ENCODE measurements at regions not wholly inside any gene's neighbourhood (a gene's known extent, or its start where the extent isn't known, plus 50 kb on each side); places are given as distances from the start of the nearest gene placed in this dataset.
"Not testable (repeated sequence)": the region's sequence is repeated elsewhere in the genome, so short reads cannot be mapped to it uniquely, and the experiment has no call there.

DNA sequence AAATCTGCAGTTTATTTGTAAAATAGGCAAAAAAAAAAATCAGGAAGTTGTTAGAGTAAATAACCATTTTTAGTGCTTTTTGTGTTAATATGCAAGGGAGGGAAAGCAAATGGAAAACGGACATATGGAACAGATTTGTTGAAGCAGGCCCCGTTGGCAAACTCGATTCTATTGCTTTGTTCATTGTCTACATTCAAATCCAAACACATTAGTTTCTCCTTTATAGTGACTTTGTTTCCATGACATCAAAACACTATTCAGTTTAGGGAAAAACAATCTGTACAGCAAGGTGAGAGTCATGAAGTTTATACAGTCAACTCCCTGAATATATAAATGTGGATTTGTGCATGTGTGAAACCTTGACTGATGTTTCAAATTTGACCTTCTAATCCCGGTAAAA lies 142.2 kb downstream of the FAM47A start:
- DNase-seq (ENCODE audit: low read depth in 4 of 4, low spot score in 2 of 4), result no peak

DNA sequence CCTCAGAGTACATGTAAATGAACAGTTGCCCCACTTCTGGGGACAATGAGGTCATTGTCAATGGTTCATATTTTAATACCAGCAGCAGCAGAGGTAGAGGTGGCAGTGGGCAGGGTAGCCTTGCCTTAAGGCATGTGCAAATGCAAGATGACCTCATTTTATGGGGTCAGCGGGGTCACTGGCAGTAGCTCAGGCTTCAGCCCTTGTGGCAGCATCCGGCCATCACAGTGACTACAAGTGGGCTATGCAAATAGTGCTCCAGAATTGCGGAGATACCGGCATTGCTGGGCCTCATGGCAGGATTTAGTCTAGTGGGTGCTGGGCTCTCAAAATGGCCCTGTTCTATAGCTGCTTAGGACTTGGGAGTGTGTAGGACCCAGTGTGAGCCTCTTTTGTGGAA lies 144.7 kb downstream of the FAM47A start:
- no peak for DNase-seq (ENCODE audit: low read depth in 4 of 4, low spot score in 2 of 4)

DNA sequence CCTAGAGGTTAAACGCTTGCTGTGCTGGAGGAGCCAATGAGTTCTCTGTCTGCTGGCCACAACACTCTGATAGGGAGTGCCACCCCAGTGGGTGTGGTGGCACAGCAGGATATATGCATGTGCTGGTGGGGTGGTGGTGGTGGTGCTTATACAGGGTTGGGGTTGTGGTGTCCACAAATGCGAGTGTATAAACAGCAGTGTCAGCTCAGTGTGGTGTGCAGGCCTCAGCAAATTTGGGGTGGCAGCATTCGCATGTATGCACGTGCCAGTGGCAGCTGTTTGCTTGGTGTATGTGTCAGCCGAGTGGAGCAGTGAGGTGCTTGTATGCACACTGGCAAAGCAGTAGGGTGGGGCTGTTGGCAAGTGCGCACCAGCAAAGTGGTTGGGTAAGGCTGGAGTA lies 157.4 kb downstream of the FAM47A start:
- no peak for DNase-seq (ENCODE audit: low read depth in 4 of 4, low spot score in 2 of 4)

DNA sequence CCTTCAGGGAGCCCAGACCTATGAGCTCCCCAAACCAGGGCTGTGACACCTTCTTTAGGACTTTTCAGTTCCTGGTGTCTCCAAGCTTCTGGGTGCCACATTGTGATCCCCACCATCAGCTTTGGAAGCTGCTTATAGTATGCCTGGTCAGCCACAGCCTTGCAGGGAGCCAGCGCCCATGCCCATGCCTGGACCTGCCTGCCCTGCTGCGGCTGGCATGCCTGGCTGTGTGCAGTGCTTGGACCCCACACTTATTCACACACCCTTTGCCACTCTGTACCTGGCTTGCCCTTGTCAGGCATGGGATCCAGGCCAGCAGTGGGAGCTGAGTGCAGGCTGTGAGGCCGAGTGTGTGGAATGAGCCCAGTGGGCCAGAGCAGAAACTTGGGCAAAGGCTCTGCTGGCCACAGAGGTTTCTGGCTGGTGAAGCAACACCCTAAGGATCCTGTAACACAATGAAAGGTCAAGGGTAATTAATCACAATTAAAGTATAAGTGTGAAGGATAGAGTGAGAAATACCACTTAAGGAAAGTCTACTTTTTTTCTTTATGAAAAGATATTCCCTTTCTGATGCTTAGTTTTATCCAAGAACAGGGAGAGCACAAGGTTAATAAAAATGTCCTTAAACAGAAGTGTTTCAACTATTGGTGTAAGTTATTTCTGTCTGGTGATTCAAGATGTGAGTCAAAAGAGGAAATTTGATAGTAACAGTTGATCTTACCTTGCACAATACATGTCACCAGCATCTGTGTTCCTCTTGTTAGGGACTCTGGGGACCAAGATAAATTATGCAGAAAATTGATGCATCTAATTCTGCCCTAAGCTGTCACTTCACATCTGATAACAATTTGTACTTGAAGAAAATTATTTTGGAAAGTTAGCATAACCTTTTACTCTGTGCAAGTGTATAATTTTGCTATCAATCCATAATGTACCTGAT lies 161.8 kb downstream of the FAM47A start:
- no peak for DNase-seq (ENCODE audit: low read depth in 4 of 4, low spot score in 2 of 4)

DNA sequence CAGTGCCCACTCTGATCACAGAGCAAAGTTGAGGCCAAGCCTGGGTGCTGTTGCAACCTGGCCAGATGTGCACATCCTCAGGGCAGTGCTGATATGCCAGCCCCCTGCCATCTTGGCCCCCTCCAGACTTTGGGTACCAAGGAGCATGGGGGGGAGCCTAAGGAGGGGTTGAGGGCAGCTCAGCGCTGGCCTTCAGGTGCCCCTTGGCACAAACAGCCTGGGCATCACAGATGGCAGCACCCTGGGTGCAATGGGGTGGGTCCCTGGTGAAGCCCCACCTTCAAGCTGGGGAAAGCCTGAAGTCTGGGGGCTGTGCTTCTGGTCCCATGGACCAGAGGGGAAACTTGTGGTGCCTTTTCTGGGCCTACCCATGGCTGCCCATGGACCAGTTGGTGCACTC lies 163.0 kb downstream of the FAM47A start:
- DNase-seq (ENCODE audit: low read depth in 4 of 4, low spot score in 2 of 4), result no peak

DNA sequence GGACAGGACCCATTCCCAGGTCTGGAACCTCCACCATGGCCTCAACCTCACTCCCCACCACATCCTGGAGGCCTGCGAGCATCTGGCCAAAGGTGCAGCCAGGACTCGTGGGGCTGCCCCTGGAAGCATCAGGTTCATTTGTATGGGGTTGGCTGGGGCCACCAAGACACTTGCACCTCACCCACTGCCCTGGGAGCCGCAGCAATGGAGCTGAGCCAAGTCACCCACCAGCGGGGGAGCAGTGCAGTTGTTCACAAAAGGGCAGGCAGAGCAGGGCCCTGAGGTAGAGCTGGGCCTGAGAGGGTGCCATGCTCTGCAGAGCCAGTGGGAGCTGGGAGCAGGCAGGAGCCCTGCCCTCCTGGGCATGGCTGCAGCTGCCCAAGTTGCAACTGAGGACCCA lies 163.5 kb downstream of the FAM47A start:
- DNase-seq (ENCODE audit: low read depth in 4 of 4, low spot score in 2 of 4), result no peak

DNA sequence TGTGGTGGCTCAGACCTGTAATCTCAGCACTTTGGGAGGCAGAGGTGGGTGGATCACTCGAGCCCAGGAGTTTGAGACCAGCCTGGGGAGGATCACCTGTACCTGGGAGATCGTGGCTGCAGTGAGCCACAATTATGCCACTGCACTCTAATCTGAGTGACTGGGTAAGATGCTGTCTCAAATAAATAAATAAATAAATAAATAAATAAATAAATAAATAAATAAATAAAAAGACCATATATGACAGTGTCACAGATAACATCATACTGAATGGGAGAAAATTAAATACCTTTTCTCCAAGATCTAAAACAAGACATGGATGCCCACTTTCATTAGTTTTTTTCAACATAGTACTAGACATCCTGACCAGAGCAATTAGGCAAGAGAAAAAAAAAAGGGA lies 182.8 kb downstream of the FAM47A start:
- DNase-seq (ENCODE audit: low read depth in 4 of 4, low spot score in 2 of 4), result no peak

DNA sequence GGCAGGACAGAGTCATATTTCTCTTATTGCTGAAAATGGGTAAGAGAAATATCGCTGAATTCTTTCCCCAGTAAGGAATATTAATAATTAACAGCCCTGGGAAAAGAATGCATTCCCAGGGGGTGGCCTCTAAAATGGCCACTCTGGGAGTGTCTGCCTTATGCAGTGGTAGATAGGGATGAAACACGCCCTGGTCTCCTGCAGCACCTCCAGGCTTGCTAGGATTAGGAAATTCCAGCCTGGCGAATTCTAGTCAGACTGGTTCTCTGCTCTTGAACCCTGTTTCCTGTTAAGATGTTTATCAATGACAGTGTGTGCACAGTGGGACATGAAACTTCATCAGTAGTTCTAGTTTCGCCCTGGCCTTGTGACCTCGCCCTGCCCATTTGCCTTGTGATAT lies 205.9 kb downstream of the FAM47A start:
- not testable (repeated sequence) for DNase-seq (ENCODE audit: low read depth in 4 of 4, low spot score in 2 of 4)

DNA sequence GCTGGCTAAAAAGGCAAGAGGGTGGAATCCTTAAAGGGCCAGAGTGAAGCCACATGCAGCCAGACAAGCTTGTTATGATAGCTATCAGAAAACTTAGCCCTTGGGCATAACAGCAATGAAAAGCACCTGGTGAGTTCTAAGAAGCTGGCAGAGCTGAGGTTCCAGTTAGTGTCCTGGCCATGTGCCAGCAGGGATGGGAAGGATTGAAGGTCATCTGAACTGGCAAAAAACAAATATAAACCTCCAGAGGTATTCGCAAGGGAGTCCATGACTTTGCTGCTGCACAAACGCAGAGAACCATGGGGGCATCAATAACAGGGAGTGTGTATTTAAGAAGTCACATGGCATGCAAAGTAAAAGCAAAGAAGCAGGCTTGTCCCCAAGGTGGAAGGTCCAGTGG lies 208.9 kb downstream of the FAM47A start:
- DNase-seq (ENCODE audit: low read depth in 4 of 4, low spot score in 2 of 4), result no peak

DNA sequence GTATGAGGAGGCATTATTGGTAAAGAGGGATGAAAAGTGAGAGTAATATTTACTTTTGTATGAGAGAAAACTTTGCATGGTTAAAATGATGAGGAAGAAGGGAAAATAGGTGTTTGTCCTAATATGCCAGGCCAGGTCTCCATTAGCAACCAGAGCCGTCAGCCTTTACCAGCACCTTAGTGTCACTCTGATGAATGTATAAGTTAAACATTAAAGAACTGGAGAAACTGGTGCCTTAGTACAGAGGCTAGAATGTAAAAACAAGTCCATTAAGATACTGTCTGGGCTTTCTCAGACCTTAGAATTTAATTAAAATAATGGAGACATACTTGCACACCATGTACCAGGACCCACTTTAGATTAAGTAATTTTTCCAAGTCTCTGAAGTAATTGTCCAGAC lies 222.3 kb downstream of the FAM47A start:
- DNase-seq (ENCODE audit: low read depth in 4 of 4, low spot score in 2 of 4), result peak in 1 of 4 donors; percentile 4

DNA sequence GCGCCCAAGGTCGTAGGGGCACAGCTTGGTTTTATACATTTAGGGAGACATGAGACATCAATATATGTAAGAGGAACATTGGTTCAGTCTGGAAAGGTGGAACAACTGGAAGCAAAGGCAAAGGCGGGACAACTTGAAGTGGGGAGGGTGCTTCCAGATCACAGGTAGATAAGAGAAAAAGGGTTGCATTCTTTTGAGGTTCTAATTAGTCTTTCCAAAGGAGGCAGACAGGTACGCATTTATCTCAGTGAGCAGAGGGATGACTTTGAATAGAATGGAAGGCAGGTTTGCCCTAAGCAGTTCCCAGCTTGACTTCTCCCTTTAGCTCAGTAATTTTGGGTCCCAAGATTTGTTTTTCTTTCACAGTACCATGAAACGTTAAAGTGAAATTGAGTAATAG lies 223.2 kb downstream of the FAM47A start:
- DNase-seq (ENCODE audit: low read depth in 4 of 4, low spot score in 2 of 4), result no peak

DNA sequence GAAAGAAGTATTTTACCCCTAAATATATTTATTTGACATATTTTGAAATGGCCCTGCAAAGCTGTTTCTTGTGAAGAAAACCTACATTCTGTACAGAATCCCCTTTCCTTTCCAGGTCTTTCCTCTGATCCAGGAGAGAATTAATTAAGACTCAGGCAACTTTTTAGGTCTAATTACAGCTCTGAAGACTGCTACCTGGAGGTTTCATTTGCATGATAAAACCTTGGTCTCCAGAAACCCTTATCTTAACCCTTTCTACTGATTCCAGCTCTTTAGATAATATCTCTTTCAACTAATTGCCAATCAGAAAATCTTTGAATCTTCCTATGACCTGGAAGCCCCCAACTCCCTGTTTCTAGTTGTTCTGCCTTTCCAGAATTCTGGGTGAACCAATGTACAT lies 224.0 kb downstream of the FAM47A start:
- DNase-seq (ENCODE audit: low read depth in 4 of 4, low spot score in 2 of 4), result no peak

DNA sequence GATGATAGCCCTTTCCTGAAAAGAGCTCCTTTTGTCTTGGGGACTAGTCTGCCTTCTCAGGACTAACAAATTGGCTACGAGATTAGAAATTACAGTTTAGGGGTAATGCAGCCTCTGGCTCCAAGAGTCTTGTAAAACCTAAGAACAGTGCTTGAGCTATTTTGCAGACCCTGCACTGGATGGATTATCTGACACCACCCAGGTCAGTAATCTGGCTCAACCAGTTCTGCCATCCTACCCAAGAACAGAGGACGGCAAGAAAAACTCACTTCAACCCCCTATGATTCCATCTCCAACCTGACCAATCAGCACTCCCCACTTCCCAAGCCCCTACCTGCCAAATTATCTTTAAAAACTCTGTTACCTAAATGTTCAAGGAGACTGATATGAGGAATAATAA lies 225.1 kb downstream of the FAM47A start:
- no peak for DNase-seq (ENCODE audit: low read depth in 4 of 4, low spot score in 2 of 4)

DNA sequence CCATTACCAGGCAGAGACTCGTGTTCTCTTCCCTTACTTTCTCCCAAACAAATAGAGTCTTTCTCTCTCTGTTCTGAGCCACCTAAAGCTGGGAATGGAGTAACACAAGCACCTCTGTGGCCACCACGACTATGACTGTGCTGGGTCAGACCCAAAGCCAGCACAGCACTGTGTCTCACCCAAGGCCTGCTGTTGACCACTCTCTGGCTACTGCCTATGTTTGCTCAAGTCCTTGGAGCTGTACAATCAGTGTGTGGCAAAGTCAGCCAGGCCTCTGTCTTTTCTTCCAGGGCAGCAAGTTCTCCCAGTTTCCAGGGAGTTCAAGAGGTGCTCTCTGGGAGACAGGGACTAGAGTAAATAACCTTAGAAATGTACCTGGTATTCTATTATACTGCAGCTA lies 239.4 kb downstream of the FAM47A start:
- no peak for DNase-seq (ENCODE audit: low read depth in 4 of 4, low spot score in 2 of 4)

DNA sequence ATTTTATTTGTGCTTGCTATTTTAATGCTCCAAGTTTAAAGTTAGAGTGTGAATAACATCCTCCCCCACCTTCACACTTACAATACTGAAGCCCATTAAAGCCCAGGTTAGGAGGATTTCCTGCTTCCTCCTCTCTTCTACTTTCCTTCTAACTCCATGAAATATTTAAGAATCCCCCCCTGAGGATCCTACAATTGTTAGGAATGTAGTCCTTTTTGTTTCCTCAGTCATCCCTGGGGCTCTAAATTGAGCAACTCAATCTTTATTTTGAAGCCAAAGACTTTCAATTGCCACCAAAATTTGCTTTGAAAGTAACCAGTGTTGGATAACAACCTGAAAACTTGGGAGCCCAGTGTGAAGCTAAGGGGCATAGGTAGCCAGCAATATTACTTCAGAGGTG lies 276.9 kb downstream of the FAM47A start:
- DNase-seq (ENCODE audit: low read depth in 4 of 4, low spot score in 2 of 4), result no peak

DNA sequence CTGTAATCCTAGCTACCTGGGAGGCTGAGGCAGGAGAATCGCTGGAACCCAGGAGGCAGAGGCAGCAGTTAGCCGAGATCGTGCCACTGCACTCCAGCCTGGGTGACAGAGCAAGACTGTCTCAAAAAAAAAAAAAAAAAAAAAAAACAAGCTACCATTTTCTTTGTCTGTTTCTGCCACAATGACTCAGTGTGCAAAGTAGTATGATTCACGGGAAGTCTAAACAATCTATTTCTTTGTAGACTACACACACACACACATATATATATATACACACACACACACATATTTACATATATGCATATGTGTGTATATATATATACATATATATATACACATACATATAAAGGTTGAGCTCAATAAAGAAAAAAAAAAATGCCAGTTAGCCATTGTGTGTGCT lies 280.0 kb downstream of the FAM47A start:
- DNase-seq (ENCODE audit: low read depth in 4 of 4, low spot score in 2 of 4), result not testable (repeated sequence)

DNA sequence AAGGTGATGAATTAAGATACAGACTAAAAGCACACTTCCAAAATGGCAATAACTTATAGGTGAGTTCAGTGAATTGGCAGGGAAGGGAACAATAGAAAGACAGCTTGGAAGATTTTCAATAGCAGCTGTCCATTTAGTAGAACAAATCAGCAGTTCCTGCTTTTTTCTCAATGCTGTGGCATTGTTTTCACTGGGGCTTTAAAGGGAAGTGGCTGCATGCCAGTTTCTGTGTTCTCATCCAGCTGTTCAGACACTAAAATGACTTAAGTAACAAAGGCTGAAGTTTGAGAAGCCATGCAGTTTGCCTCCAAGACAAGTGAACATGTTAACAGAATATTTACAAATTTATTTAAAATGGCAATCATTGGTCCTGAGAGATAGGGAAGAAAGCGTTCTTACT lies 291.9 kb downstream of the FAM47A start:
- DNase-seq (ENCODE audit: low read depth in 4 of 4, low spot score in 2 of 4), result peak in 2 of 4 donors; percentile 1 to 17

DNA sequence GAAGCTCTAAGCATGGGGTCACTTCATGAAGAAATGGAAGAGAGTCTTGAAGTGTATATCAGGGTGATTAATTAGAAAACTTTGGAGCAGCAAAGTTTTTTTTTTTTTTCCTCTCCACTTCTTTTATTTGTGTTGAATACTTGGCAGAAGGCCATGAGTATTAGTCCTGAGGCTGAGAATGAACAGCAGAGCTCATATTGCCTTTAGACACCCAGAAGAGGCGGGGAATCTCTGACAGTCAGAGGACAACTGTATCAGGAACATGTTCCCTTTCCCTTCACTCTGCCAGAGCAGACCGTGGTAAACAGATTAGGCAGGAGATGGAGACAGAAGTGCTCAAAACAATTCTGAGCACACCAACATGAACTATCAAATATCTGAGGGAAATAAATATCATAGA lies 300.9 kb downstream of the FAM47A start:
- DNase-seq (ENCODE audit: low read depth in 4 of 4, low spot score in 2 of 4), result no peak

DNA sequence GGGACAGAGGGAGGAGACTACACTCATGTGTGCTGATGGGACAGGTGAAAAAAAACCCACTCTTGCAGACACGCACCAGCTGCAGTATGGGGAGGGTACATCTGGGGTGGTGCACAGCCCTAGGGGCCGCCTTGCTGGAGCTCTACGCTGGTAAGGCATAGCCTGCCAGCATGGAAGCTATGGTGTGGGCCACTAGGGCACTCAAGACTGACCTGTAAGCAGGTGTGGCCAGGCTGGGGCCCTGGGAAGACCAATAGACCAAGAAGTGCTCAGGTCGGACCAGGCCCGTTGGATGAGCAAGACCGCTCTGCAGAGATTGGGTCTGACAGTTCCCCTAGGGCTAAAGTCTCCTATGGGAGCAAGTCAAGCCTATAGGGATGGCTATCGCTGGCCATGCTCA lies 314.8 kb downstream of the FAM47A start:
- no peak for DNase-seq (ENCODE audit: low read depth in 4 of 4, low spot score in 2 of 4)

DNA sequence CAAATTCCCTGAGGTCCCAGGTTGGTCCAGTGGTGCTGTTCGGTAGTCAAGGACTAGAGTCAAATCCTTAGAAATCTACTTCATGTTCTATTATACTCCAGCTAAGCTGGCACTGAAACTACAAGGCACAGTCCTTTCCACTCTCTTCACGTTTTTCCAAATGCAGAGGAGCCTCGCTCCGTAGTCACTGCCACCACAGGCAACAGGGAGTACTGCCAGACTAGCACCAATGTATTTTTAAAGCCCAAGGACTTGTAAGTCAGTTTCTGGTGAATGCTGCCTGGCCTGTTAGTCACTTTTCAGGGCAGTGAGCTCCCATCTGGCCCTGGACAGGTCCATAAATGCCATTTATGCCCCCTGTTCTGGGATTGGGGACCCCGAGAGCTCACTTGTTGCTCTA lies 323.5 kb downstream of the FAM47A start:
- no peak for DNase-seq (ENCODE audit: low read depth in 4 of 4, low spot score in 2 of 4)

DNA sequence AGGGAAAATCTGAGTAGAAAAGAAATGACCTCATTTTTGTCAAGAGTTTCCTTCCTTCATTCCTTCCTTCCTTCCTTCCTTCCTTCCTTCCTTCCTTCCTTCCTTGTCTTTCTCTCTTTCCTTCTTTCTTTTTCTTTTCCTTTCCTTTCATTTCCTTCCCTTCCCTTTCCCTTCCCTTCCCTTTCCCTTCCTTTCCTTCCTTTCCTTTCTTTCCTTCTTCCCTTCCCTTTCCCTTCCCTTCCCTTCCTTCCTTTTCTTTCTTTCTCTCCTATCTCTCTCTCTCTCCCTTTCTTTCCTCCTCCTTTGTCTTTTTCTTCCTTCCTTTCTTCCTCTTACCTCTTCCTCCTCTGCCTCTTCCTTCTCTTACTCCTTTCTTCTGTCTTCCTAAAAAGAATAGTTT lies 347.6 kb downstream of the FAM47A start:
- no peak for DNase-seq (ENCODE audit: low read depth in 4 of 4, low spot score in 2 of 4)

DNA sequence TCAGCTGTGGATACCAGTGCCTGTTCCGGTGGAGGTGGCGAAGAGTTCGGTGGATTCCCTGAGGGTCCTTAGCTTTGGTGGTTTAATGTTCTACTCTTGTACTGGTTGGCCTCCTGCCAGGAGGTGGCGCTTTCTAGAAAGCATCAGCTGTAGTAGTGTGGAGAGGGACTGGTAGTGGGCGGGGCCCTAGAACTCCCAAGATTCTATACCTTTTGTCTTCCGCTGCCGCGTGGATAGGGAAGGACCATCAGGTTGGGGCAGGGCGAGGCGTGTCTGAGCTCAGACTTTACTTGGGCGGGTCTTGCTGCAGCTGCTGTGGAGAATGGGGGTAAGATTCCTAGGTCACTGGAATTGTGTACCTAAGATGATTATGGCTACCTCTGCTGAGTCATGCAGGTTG lies 390.3 kb downstream of the FAM47A start:
- no peak for DNase-seq (ENCODE audit: low read depth in 4 of 4, low spot score in 2 of 4)

DNA sequence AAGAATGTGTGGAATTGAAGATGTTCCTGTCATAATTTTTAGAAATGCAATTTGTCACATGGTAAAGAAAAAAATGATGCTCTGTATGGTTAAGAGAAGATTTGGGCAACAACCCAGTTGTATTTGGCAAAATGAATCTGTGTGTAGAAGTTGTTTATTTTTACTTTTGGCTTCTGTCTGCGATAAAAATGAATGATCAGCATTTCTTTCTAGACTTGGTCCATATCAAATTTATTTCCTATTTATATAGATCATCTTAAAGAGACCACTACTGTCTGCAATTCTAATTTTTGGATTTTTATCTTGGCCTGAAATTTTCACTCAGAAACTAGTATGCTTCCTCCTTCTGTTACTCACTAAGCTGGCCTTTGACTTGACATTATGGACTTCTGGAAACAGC lies 396.9 kb downstream of the FAM47A start:
- DNase-seq (ENCODE audit: low read depth in 4 of 4, low spot score in 2 of 4), result no peak
